Kidney (tissue), 13 donors: ENCODE measurements at regions not wholly inside any gene's neighbourhood (a gene's known extent, or its start where the extent isn't known, plus 50 kb on each side); places are given as distances from the start of the nearest gene placed in this dataset.

Source experiments
- DNase-seq, 5 donors: peaks; one replicate each; pipeline ENCODE4 v3.0.0-alpha.2; 2013 to 2020
- FAIRE-seq: peaks from 2 replicates; lab custom pipeline; 2012; peaks lifted over from hg19 to GRCh38; lab: Jason Lieb, UNC
- H3K27ac ChIP-seq, 2 donors: one replicate each; pipeline ENCODE4 v1.7.0; 2013; ENCODE audit warnings: low read depth in 2 of 2, low read length in 2 of 2, inconsistent platforms in 1 of 2
- H3K27me3 ChIP-seq: one replicate; pipeline ENCODE4 v1.7.1; 2013; ENCODE audit warnings: low read length, inconsistent platforms; ENCODE audit not compliant: control insufficient read depth, insufficient read depth
- H3K36me3 ChIP-seq, 3 donors: one replicate each; pipeline versions ENCODE4 v1.7.0 to v1.7.1; 2013; ENCODE audit warnings: low read length in 3 of 3, control low read depth in 1 of 3, inconsistent platforms in 1 of 3; ENCODE audit not compliant: insufficient read depth in 3 of 3, control insufficient read depth in 2 of 3
- H3K4me1 ChIP-seq, 3 donors: one replicate each; pipeline versions ENCODE4 v1.7.0 to v1.7.1; 2013; ENCODE audit warnings: low read length in 3 of 3, inconsistent platforms in 1 of 3, low read depth in 1 of 3; ENCODE audit not compliant: control insufficient read depth in 2 of 3, insufficient read depth in 2 of 3
- H3K4me3 ChIP-seq, 3 donors: one replicate each; pipeline versions ENCODE4 v1.7.0 to v1.8.1; 2013; ENCODE audit warnings: low read length in 3 of 3, control low read depth in 1 of 3, inconsistent platforms in 1 of 3
- H3K9ac ChIP-seq, 3 donors: one replicate each; pipeline versions ENCODE4 v1.7.0 to v1.7.1; 2013; ENCODE audit warnings: low read length in 3 of 3, control low read depth in 1 of 3, inconsistent platforms in 1 of 3
- H3K9me3 ChIP-seq, 3 donors: one replicate each; pipeline versions ENCODE4 v1.7.0 to v1.7.1; 2013; ENCODE audit warnings: low read length in 3 of 3, control low read depth in 1 of 3, inconsistent platforms in 1 of 3; ENCODE audit not compliant: control insufficient read depth in 2 of 3, insufficient read depth in 1 of 3
- intact Hi-C: fragments of 100-400 bp; cut with DNase I; formaldehyde crosslinking; loops from one replicate; pipeline ENCODE4 v1.11.1; 2022
- TF ChIP-seq, protein P1 (sequence below): IDR thresholded peaks from 3 replicates; pipeline ENCODE4 v1.5.1; 2012; ENCODE audit warnings: mild to moderate bottlenecking, moderate library complexity, borderline replicate concordance; ENCODE audit not compliant: insufficient read depth; ENCODE audit errors: extremely low read depth
- donor health status: control.
- donor health status: control.
- donor health status: control.
- donor health status: control.
- donor health status: control.
- donor health status: DM: yes; HTN: yes; CAD: no.
- donor health status: Normal renal cell carcinoma (clear cell type).

DNA sequence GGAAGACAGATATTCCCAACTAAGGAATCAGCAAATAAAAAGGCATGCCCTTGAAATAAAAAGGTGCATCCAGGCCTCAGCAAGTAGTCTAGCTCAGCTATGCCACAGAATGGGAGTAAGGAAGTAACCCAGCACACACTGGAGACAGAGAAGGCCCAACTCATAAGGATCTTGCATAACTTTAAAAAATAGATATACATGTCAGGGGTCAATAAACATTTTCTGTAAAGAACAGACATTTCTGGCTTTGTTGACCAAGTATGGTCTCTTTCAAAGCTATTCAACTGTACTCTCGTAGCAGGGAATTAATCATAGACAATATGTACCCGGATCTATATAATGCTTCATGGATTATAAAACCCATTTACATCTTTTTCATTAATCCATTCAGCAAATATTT, 449.3 kb downstream of the TAFA4 start:
- TF ChIP-seq, protein P1, sequence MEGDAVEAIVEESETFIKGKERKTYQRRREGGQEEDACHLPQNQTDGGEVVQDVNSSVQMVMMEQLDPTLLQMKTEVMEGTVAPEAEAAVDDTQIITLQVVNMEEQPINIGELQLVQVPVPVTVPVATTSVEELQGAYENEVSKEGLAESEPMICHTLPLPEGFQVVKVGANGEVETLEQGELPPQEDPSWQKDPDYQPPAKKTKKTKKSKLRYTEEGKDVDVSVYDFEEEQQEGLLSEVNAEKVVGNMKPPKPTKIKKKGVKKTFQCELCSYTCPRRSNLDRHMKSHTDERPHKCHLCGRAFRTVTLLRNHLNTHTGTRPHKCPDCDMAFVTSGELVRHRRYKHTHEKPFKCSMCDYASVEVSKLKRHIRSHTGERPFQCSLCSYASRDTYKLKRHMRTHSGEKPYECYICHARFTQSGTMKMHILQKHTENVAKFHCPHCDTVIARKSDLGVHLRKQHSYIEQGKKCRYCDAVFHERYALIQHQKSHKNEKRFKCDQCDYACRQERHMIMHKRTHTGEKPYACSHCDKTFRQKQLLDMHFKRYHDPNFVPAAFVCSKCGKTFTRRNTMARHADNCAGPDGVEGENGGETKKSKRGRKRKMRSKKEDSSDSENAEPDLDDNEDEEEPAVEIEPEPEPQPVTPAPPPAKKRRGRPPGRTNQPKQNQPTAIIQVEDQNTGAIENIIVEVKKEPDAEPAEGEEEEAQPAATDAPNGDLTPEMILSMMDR: no peak
- no peaks in the 10 kb centered on the region for H3K27me3 ChIP-seq
- H3K36me3 ChIP-seq: no peaks in the 10 kb centered on the region
- H3K9ac ChIP-seq: no peak overlapping the region
- no peak overlapping the region for H3K27ac ChIP-seq
- no peak overlapping the region for H3K4me3 ChIP-seq
- DNase-seq: no peak
- H3K9me3 ChIP-seq: no peaks in the 10 kb centered on the region
- FAIRE-seq: no peak
- H3K4me1 ChIP-seq: no peaks in the 10 kb centered on the region
- intact Hi-C loops: no loop called here

DNA sequence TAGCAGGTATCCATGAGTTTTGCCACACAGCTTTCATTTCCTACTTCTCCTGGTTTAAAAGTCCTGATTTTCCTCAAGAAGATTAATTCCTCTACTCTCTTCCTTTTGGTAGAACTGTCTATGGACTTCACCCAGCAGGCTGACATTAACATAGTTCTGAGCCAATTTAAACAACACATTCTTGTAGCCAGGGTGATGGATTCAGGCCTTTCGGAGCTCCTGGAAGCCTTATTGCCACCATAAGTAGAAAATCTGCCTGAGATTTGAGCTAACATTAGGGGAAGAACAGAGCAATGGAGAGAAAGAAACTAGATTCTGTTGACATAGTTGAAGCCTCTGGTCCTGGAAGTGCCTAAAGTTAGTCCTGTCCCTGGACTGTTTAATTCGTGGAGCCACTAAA, 449.8 kb downstream of the TAFA4 start:
- Histone ChIP-seq H3K9me3 (no peaks in the 10 kb centered on the region), H3K36me3 (no peaks in the 10 kb centered on the region), H3K4me3 (no peak overlapping the region), H3K27ac (no peak overlapping the region), H3K4me1 (no peaks in the 10 kb centered on the region), H3K9ac (no peak overlapping the region), H3K27me3 (no peaks in the 10 kb centered on the region)
- intact Hi-C loops: no loop called here
- TF ChIP-seq, protein P1: no peak
- FAIRE-seq (no peak), DNase-seq (no peak)

DNA sequence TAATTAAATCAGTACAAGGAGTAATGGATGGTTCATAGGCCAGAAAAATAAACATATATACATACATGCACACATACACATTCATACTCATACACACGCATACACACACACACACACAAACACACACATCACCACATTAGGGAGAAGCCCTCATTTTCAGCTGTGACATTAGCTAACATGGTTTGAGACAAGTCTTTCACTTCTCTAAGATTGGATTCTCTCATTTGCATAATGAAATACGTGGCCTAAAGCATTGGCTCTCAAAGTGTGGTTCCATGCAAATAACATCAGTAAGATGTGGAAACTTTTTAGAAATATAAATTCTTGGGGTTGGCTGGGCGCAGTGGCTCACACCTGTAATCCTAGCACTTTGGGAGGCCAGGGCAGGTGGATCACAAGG, 452.6 kb downstream of the TAFA4 start:
- TF ChIP-seq, protein P1: no peak
- no peak overlapping the region for H3K4me3 ChIP-seq
- H3K36me3 ChIP-seq: no peaks in the 10 kb centered on the region
- intact Hi-C loops: no loop called here
- DNase-seq: no peak
- H3K27ac ChIP-seq: no peak overlapping the region
- no peaks in the 10 kb centered on the region for H3K9me3 ChIP-seq
- no peaks in the 10 kb centered on the region for H3K27me3 ChIP-seq
- H3K4me1 ChIP-seq: no peaks in the 10 kb centered on the region
- H3K9ac ChIP-seq: no peak overlapping the region
- FAIRE-seq: no peak

DNA sequence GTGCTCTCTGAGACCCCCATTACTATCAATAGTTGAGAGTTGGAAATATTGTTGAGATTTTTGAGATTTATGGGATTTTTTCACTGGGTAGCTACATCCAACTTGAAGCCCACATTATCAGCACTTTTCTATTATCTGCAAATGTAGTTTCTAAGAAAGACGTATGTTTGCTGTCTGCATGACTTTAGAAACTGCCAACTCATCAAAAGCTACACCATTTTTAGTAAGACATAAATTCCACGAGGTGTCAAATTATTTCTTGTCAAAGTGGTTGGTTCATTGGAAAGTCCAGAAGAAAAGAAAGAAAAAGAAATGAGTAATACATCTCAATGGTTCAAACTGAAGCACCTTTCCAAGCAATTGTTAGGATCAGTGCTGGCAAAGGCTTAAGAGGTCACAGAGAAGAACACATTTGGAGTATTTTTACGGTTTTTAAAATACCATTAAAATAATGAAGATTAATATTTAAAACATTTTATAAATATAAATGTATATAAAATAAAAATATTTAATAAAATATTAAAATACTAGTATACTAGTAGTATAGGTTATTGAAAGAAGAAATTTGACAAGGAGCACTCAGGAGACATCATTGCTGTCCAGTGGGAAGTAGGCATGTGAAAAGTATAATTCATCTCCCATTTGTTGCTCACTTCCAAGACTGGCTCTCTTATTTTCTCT, 463.5 kb downstream of the TAFA4 start:
- no peaks in the 10 kb centered on the region for H3K36me3 ChIP-seq
- H3K9me3 ChIP-seq: no peaks in the 10 kb centered on the region
- H3K27ac ChIP-seq: no peak overlapping the region
- H3K9ac ChIP-seq: no peak overlapping the region
- intact Hi-C loops: no loop called here
- FAIRE-seq (no peak), DNase-seq (no peak)
- no peaks in the 10 kb centered on the region for H3K27me3 ChIP-seq
- H3K4me3 ChIP-seq: no peak overlapping the region
- TF ChIP-seq, protein P1: no peak
- no peaks in the 10 kb centered on the region for H3K4me1 ChIP-seq
